HG02759 (cell line): ENCODE measurements at regions not wholly inside any gene's neighbourhood (a gene's known extent, or its start where the extent isn't known, plus 50 kb on each side); places are given as distances from the start of the nearest gene placed in this dataset.
"Not testable (repeated sequence)": the region's sequence is repeated elsewhere in the genome, so short reads cannot be mapped to it uniquely, and the experiment has no call there.

Source experiments
- ATAC-seq: cut with Tn5 transposase; IDR thresholded peaks from one replicate; pipeline ENCODE4 v1.9.1; 2021; ENCODE audit warnings: mild to moderate bottlenecking, moderate library complexity; ENCODE audit not compliant: unreplicated experiment

DNA sequence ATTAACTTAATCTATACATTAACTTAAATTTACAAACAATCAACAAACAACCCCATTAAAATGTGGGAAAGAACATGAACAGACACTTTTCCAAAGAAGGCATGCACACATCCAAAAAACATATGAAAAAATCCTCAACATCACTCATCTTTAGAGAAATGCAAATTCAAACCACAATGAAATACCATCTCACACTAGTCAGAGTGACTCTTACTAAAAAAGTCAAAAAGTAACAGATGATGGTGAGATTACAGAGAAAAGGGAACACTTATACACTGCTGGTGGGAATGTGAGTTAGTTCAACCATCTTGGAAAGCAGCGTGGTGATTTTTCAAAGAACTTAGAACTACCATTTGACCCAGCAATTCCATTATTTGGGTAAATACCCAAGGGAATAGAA lies 759.2 kb upstream of the SLITRK1 start:
- no peak for ATAC-seq

DNA sequence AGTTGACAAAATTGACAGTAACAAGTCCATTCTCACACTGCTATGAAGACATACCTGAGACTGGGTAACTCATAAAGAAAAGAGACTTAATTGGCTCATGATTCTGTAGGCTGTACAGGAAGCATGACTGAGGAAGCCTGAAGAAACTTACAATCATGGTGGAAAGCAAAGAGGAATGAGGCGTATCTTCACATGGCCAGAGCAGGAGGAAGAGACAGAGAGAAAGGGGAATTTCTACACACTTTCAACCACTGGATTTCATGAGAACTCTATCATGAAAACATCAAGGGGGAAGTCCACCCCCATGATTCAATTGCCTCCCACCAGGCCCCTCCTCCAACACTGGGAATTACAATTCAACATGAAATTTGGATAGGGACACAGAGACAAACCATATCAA lies 758.4 kb upstream of the SLITRK1 start:
- ATAC-seq = no peak

GRCh38 chr13:84630476-84630875 lies 748.2 kb upstream of the SLITRK1 start:
- ATAC-seq = no peak

GRCh38 chr13:84616864-84617263 lies 734.6 kb upstream of the SLITRK1 start:
- no peak for ATAC-seq

DNA sequence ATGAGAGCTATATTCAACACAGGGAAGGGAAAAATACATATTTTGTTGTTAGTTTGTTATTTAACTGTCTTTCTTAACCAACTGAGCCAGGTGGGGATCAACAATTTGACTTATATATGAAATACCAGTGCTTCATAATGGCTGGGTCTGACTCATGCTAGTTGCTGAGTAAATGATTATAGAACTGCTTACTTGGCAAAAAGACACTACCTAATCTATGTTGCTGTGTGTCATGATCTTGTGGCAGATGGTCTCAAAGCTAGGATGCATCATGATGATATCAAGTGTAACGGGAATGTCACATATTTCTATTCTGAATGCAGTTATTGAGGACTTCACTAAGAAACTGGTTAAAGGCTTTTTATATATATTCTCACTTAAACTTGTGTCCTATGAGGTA lies 727.4 kb upstream of the SLITRK1 start:
- no peak for ATAC-seq

GRCh38 chr13:84607261-84608013 lies 725.2 kb upstream of the SLITRK1 start:
- ATAC-seq = no peak

GRCh38 chr13:84606616-84607015 lies 724.3 kb upstream of the SLITRK1 start:
- ATAC-seq = no peak

DNA sequence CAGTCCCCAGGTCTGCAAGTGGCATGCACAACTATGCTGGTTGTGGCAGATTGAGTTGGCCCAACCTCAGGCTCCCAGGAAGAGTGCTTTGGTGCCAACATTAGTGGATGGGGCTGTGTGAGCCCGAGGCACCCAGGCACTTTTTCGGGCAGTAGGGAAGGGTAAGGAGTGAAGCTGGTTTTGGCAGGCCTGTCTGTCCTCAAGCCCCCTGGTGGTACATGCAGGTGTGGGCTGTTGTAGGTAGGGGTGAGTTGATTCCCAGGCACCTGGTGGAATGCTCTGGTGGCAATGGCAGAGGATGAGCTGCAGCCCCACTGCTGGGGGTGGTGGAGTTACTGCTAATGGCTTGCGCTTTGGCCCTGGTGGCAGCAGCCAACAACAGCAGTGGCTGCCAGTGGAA lies 723.7 kb upstream of the SLITRK1 start:
- ATAC-seq = no peak

DNA sequence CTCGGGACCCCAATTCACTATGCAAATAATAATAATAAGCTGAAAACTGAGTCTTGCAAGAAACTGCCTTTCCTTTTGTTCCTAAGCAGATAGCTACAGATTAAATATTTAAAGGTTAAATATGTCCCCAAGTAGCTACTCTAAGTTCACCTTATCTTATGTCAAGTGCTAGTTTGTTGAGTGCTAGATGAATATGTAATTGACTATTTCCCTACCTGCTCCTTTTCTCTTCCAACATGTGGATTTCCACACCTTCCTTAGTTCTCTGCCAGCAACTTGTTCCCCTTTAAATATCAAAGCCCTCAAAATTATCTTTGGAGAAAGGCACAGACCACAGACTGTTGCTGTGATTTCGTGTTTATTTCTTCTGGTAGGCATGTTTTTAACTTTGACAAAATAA lies 709.2 kb upstream of the SLITRK1 start:
- ATAC-seq = no peak

DNA sequence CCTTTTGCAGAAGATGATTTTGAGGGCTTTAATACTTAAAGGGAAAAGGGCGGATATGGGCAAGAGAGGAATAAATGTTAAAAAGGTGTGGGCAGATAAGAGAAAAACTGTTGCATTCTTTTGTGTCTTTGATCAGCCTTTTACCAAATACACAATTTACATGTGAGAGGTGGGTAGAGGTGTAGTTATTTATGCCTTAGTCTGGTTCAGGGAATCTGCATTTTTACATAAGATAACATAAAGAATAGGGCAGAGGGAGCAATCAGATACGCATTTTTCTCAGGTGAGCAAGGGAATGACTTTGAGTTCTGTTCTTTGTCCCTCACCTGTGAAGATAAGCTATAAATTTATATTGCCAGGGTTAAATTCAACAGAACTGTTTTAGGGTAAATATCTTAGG lies 708.4 kb upstream of the SLITRK1 start:
- no peak for ATAC-seq

- no peak for ATAC-seq
Observed at GRCh38 chr13:84588023-84588422, 705.7 kb upstream of the SLITRK1 start.

DNA sequence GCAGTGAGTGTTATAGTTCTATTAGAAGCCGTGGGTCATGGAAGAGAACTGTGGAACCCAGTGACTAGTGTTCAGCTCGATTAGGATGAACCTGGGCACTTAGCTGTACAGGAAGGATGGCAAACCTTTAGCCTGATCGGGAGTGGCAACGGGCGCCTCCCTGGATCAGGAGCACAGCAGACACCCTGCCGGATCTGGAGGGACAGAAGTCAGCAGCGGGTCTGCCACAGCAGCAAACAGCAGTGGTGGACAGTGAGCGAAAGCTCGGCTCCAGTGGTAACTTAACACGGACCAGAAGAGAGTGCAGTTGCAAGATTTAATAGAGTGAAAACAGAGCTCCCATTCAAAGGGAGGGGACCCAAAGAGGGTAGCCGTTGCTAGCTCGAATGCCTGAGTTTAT lies 697.6 kb upstream of the SLITRK1 start:
- ATAC-seq = not testable (repeated sequence)

GRCh38 chr13:84574851-84575250 lies 692.6 kb upstream of the SLITRK1 start:
- no peak for ATAC-seq

DNA sequence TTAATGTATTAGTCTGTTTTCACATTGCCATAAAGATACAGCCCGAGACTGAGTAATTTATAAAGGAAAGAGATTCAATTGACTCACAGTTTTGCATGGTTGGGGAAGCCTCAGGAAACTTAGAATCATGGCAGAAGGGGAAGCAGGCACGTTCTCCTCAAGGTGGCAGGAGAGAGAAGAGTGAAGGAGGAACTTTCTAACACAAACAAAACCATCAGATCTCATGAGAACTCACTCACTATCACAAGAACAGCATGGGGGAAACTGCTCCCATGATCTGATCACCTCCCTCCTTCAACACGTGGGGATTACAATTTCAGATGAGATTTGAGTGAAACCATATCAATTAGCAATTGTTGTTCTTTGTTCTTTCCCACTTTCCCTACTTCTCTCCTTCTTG lies 689.0 kb upstream of the SLITRK1 start:
- no peak for ATAC-seq

DNA sequence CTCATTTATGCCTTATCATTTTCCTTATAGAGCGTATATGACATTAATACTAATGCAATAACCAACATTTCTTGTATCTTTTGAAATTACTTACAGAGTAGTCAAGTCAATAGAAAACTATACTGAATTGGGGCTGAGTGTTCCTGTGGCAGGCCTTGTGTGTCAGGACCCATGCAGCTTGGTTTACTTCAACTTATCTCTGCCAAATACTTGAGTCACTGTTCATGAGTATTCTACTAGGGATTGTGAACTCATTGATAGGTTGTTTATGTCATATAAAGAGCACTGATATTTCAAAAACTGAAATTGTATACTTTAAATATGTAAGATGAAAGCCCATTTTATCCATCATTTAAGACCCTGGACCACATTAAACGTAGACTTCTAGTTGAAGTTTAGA lies 688.6 kb upstream of the SLITRK1 start:
- no peak for ATAC-seq

DNA sequence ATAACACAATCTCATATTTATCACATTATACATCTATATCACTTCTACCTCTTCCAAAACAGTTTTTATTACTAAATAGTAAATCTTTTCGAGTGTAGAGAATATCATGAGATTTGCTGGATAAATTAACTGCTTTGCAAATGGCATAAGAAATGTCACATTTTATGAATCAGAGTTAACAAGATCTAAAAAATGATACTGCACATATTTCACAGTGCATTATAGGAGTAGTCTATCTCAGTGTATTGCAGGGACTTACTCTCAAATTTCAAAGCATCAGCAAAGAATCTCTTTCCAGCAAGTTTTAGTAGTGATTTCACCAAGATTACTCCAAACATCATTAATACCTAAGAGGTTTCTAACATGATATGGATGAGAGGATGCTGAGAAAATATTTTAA lies 687.1 kb upstream of the SLITRK1 start:
- no peak for ATAC-seq

GRCh38 chr13:84567848-84568247 lies 685.6 kb upstream of the SLITRK1 start:
- no peak for ATAC-seq

GRCh38 chr13:84566780-84567179 lies 684.5 kb upstream of the SLITRK1 start:
- ATAC-seq = no peak

DNA sequence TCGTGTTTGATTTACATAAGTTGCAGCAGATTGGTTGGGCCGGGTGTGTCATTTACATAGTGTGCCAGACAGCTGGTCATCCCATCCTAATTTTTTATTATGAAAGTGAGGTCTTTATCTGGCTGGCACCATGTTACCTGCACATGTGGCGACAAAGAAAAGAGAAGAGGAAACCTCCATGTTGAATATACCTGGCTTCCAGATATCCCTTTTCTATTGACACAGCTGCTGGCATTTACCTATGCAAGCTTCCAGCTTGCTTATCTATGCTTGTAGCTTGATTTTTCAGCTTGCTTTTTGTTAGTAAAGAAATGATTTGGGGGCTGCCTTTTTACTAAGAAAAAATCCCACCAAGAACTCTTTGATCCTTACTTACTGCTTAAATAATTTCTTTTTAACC lies 681.3 kb upstream of the SLITRK1 start:
- ATAC-seq = no peak

DNA sequence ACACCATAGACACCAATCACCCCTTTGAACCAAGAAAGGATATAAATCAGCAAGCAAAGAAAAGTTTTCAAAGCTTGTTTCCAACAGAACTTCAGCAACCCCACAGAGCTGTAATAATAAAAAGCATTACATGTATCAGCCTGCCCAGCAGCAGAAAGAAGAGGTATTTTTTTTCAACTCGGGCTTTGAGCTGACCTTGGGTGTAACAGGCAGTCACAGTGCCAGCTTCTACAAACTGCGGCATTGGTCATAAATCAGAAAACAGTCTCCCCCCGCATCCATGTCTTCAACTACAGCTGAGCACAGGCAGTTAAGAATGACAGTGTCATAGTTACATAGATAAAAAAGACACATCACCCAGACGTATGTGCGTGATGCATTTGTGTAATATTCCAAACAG lies 671.0 kb upstream of the SLITRK1 start:
- no peak for ATAC-seq

DNA sequence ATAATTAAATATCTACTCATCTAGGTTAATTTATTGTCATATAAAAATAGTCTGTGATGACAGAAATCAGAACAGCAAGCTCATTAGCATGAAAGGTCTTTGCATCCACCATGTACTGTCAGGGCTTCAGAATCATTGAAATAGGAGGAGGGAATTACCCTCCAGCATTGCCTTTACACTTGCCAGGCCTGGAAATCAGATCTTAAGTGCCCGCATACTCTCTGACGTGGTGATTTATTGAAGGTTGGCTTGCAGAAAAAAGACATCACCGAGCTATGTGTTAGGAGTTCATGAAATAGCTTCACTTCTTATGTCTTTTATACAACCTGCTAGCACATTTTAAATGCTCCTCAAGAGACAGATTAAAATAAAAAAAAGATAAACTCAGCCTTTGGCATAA lies 661.7 kb upstream of the SLITRK1 start:
- ATAC-seq = no peak

- ATAC-seq = no peak
Observed at GRCh38 chr13:84542348-84542747, 660.1 kb upstream of the SLITRK1 start.

- ATAC-seq = no peak
Observed at GRCh38 chr13:84536906-84537305, 654.6 kb upstream of the SLITRK1 start.
